ENCODE measurements at regions not wholly inside any gene's neighbourhood (a gene's known extent, or its start where the extent isn't known, plus 50 kb on each side); places are given as distances from the start of the nearest gene placed in this dataset.
"Not testable (repeated sequence)": the region's sequence is repeated elsewhere in the genome, so short reads cannot be mapped to it uniquely, and the experiment has no call there.

- intact Hi-C loops (cut with DNase I; ENCODE audit: low total_unique reads): no loop called here
- H3K4me1 ChIP-seq: no peaks in the 10 kb centered on the region
- no peak overlapping the region for H3K4me3 ChIP-seq
- no peaks in the 10 kb centered on the region for H3K27me3 ChIP-seq
- H3K27ac ChIP-seq: no peak overlapping the region
- no peak for DNase-seq
- no peaks in the 10 kb centered on the region for H3K36me3 ChIP-seq
- no peaks in the 10 kb centered on the region for H3K9me3 ChIP-seq
- TF ChIP-seq POLR2A (IDR thresholded peaks at IDR 0.05): no peak
Measured at GRCh38 chr5:93990504-93991070, 249.2 kb upstream of the POU5F2 start.

- H3K36me3 ChIP-seq; H3K9me3 ChIP-seq; H3K4me1 ChIP-seq; H3K27ac ChIP-seq; intact Hi-C loops (cut with DNase I; ENCODE audit: low total_unique reads); H3K27me3 ChIP-seq; DNase-seq; H3K4me3 ChIP-seq: not testable (repeated sequence)
Measured at GRCh38 chr5:93985940-93986570, 244.7 kb upstream of the POU5F2 start.

- TF ChIP-seq, protein P1, sequence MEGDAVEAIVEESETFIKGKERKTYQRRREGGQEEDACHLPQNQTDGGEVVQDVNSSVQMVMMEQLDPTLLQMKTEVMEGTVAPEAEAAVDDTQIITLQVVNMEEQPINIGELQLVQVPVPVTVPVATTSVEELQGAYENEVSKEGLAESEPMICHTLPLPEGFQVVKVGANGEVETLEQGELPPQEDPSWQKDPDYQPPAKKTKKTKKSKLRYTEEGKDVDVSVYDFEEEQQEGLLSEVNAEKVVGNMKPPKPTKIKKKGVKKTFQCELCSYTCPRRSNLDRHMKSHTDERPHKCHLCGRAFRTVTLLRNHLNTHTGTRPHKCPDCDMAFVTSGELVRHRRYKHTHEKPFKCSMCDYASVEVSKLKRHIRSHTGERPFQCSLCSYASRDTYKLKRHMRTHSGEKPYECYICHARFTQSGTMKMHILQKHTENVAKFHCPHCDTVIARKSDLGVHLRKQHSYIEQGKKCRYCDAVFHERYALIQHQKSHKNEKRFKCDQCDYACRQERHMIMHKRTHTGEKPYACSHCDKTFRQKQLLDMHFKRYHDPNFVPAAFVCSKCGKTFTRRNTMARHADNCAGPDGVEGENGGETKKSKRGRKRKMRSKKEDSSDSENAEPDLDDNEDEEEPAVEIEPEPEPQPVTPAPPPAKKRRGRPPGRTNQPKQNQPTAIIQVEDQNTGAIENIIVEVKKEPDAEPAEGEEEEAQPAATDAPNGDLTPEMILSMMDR (IDR thresholded peaks at IDR 0.05): no peak
- no peak for TF ChIP-seq POLR2A (IDR thresholded peaks at IDR 0.05)
- intact Hi-C loops (cut with DNase I; ENCODE audit: low total_unique reads): no loop called here
- no peak for DNase-seq
- no peaks in the 10 kb centered on the region for H3K36me3 ChIP-seq
- H3K4me1 ChIP-seq: no peaks in the 10 kb centered on the region
- no peak overlapping the region for H3K4me3 ChIP-seq
- H3K9me3 ChIP-seq: peaks cover 0 to 39% of the 10 kb centered on the region in 2 donors
- no peaks in the 10 kb centered on the region for H3K27me3 ChIP-seq
- no peak overlapping the region for H3K27ac ChIP-seq
Measured at GRCh38 chr5:93978222-93978621, 236.8 kb upstream of the POU5F2 start.

DNA sequence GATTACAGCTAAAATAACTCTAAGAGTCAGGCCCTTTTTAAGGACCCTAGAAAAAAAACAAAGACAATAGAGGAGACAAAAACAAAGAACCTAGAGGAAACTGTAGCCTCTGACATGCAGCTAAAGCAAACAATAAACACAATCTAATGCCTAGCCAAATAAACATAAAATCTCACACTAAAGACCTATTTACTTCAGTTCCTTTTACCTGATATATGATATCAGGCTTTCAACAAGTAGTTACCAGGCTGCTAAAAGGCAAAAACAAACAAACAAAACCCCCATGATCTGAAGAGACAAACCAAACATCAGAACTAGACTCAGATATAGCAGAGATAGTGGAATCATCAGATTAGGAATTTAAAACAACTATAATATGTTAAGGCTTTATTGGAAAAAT is 226.5 kb upstream of the POU5F2 start:
- no peak overlapping the region for H3K4me3 ChIP-seq
- no peak for TF ChIP-seq POLR2A (IDR thresholded peaks at IDR 0.05)
- TF ChIP-seq, protein P1 (IDR thresholded peaks at IDR 0.05): no peak
- no peak overlapping the region for H3K27ac ChIP-seq
- no peaks in the 10 kb centered on the region for H3K9me3 ChIP-seq
- H3K36me3 ChIP-seq: peaks cover 0 to 2% of the 10 kb centered on the region in 2 donors
- DNase-seq: no peak
- intact Hi-C loops (cut with DNase I; ENCODE audit: low total_unique reads): no loop called here
- no peaks in the 10 kb centered on the region for H3K27me3 ChIP-seq
- H3K4me1 ChIP-seq: no peaks in the 10 kb centered on the region

- Histone ChIP-seq H3K4me1 (no peaks in the 10 kb centered on the region), H3K36me3 (peaks cover 0 to 2% of the 10 kb centered on the region in 2 donors), H3K4me3 (no peak overlapping the region), H3K27me3 (no peaks in the 10 kb centered on the region), H3K27ac (no peak overlapping the region), H3K9me3 (no peaks in the 10 kb centered on the region)
- no peak for TF ChIP-seq POLR2A (IDR thresholded peaks at IDR 0.05)
- TF ChIP-seq, protein P1 (IDR thresholded peaks at IDR 0.05): no peak
- intact Hi-C loops (cut with DNase I; ENCODE audit: low total_unique reads): no loop called here
- DNase-seq: no peak
Measured at GRCh38 chr5:93964421-93964820, 223.0 kb upstream of the POU5F2 start.

- no peak for DNase-seq
- Histone ChIP-seq H3K9me3 (no peaks in the 10 kb centered on the region), H3K4me3 (no peak overlapping the region), H3K4me1 (no peaks in the 10 kb centered on the region), H3K27ac (no peak overlapping the region), H3K27me3 (no peaks in the 10 kb centered on the region), H3K36me3 (peaks cover 0 to 2% of the 10 kb centered on the region in 2 donors)
- TF ChIP-seq, protein P1 (IDR thresholded peaks at IDR 0.05): no peak
- TF ChIP-seq POLR2A (IDR thresholded peaks at IDR 0.05): no peak
- intact Hi-C loops (cut with DNase I; ENCODE audit: low total_unique reads): no loop called here
Measured at GRCh38 chr5:93960042-93960441, 218.6 kb upstream of the POU5F2 start.

Data from uterus (tissue), 3 donors.